ENCODE measurements at regions not wholly inside any gene's neighbourhood (a gene's known extent, or its start where the extent isn't known, plus 50 kb on each side); places are given as distances from the start of the nearest gene placed in this dataset.
"Not testable (repeated sequence)": the region's sequence is repeated elsewhere in the genome, so short reads cannot be mapped to it uniquely, and the experiment has no call there.

- ATAC-seq: no peak
- DNase-seq: no peak
- intact Hi-C loops (cut with DNase I, micrococcal nuclease): no loop called here
These were observed 376.0 kb upstream of the HS3ST5 start for GRCh38 chr6:114718716-114719270.

GRCh38 chr6:114718186-114718585, 375.4 kb upstream of the HS3ST5 start:
- ATAC-seq (no peak), DNase-seq (no peak)
- intact Hi-C loops (cut with DNase I, micrococcal nuclease): no loop called here

GRCh38 chr6:114714836-114715507, 372.1 kb upstream of the HS3ST5 start:
- DNase-seq: no peak
- no peak for ATAC-seq
- intact Hi-C loops (cut with DNase I, micrococcal nuclease): no loop called here

- ATAC-seq: no peak
- no peak for DNase-seq
- intact Hi-C loops (cut with DNase I, micrococcal nuclease): no loop called here
These were observed 370.9 kb upstream of the HS3ST5 start for GRCh38 chr6:114713690-114714089.

GRCh38 chr6:114712129-114712662, 369.4 kb upstream of the HS3ST5 start:
- ATAC-seq: no peak
- DNase-seq: no peak
- intact Hi-C loops (cut with DNase I, micrococcal nuclease): no loop called here

GRCh38 chr6:114707081-114707620, 364.3 kb upstream of the HS3ST5 start:
- intact Hi-C loops (cut with DNase I, micrococcal nuclease): no loop called here
- DNase-seq (no peak), ATAC-seq (no peak)

- intact Hi-C loops (cut with DNase I, micrococcal nuclease): no loop called here
- DNase-seq (no peak), ATAC-seq (no peak)
These were observed 347.8 kb upstream of the HS3ST5 start for GRCh38 chr6:114690625-114691024.

- DNase-seq (no peak), ATAC-seq (no peak)
- intact Hi-C loops (cut with DNase I, micrococcal nuclease): no loop called here
These were observed 316.7 kb upstream of the HS3ST5 start for GRCh38 chr6:114659513-114659912.

- intact Hi-C loops (cut with DNase I, micrococcal nuclease): no loop called here
- ATAC-seq (no peak), DNase-seq (no peak)
These were observed 308.8 kb upstream of the HS3ST5 start for GRCh38 chr6:114651611-114652010.

- intact Hi-C loops (cut with DNase I, micrococcal nuclease): no loop called here
- no peak for DNase-seq
- ATAC-seq: no peak
These were observed 308.1 kb upstream of the HS3ST5 start for GRCh38 chr6:114650891-114651290.

GRCh38 chr6:114649298-114649697, 306.5 kb upstream of the HS3ST5 start:
- ATAC-seq (no peak), DNase-seq (no peak)
- intact Hi-C loops (cut with DNase I, micrococcal nuclease): no loop called here

GRCh38 chr6:114648847-114649246, 306.0 kb upstream of the HS3ST5 start:
- no peak for DNase-seq
- intact Hi-C loops (cut with DNase I, micrococcal nuclease): no loop called here
- ATAC-seq: no peak

GRCh38 chr6:114638341-114638740, 295.5 kb upstream of the HS3ST5 start:
- intact Hi-C loops (cut with DNase I, micrococcal nuclease): no loop called here
- no peak for ATAC-seq
- no peak for DNase-seq

- intact Hi-C loops (cut with DNase I, micrococcal nuclease): no loop called here
- no peak for ATAC-seq
- no peak for DNase-seq
These were observed 291.2 kb upstream of the HS3ST5 start for GRCh38 chr6:114634016-114634415.

- DNase-seq; intact Hi-C loops (cut with DNase I, micrococcal nuclease); ATAC-seq: not testable (repeated sequence)
These were observed 283.4 kb upstream of the HS3ST5 start for GRCh38 chr6:114626226-114626625.

GRCh38 chr6:114619621-114620200, 276.9 kb upstream of the HS3ST5 start:
- intact Hi-C loops (cut with DNase I, micrococcal nuclease): no loop called here
- ATAC-seq (no peak), DNase-seq (no peak)

- ATAC-seq: no peak
- intact Hi-C loops (cut with DNase I, micrococcal nuclease): no loop called here
- DNase-seq: no peak
These were observed 268.9 kb upstream of the HS3ST5 start for GRCh38 chr6:114611696-114612095.

GRCh38 chr6:114608091-114608490, 265.3 kb upstream of the HS3ST5 start:
- DNase-seq: no peak
- intact Hi-C loops (cut with DNase I, micrococcal nuclease): no loop called here

GRCh38 chr6:114605656-114606055, 262.8 kb upstream of the HS3ST5 start:
- intact Hi-C loops (cut with DNase I, micrococcal nuclease): no loop called here

More at GRCh38 chr6:114608091-114608490, 265.3 kb upstream of the HS3ST5 start:
- no peak for ATAC-seq

GRCh38 chr6:114600381-114600780, 257.6 kb upstream of the HS3ST5 start:
- ATAC-seq: no peak
- intact Hi-C loops (cut with DNase I, micrococcal nuclease): no loop called here
- DNase-seq: no peak

More at GRCh38 chr6:114605656-114606055, 262.8 kb upstream of the HS3ST5 start:
- DNase-seq (no peak), ATAC-seq (no peak)

Data from left colon (tissue), 2 donors.